ENCODE measurements at regions not wholly inside any gene's neighbourhood (a gene's known extent, or its start where the extent isn't known, plus 50 kb on each side); places are given as distances from the start of the nearest gene placed in this dataset.

DNA sequence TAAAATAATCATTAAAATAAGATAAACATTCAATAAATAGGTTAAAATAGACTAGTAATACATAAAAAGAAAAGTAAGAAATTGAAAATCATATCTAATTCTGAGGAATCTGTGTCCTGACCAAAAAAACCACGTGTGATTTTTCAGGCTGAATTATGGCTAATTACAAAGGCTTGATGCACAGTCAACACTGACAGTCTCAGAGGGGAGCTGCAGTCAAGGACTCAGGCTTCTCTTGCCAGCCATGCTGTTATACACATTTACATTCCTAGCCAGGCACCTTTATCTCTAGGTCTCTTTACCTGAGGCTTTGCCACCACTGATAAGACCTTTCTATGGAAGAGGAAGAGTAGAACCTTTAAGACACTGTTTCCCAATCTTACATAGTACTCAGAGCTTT, 1737.7 kb upstream of the PCDH10 start:
- intact Hi-C loops (cut with micrococcal nuclease; ENCODE audit: unreplicated experiment) = no loop called here
- Histone ChIP-seq H3K4me3 (no peak overlapping the region), H4K20me1 (ENCODE audit: control insufficient read depth, insufficient read depth) (no peaks in the 10 kb centered on the region), H3K4me2 (ENCODE audit: control insufficient read depth, insufficient read depth) (no peak overlapping the region), H3K9ac (ENCODE audit: control insufficient read depth, insufficient read depth, low read length) (no peak overlapping the region), H3K27ac (ENCODE audit: control insufficient read depth, insufficient read depth) (no peak overlapping the region), H3K79me2 (ENCODE audit: control insufficient read depth, insufficient read depth, low read length) (no peaks in the 10 kb centered on the region), H3K27me3 (replicated peaks in 1 of 2; ENCODE audit: control insufficient read depth in 2 of 2, insufficient read depth in 2 of 2, low read length in 1 of 2) (no peaks in the 10 kb centered on the region), H3K9me3 (replicated peaks; ENCODE audit: control insufficient read depth, insufficient read depth, low read length) (no peaks in the 10 kb centered on the region; the same call in 2 of the 3 replicates), H2AFZ (ENCODE audit: control insufficient read depth, low read depth, low read length) (no peak overlapping the region), H3K36me3 (ENCODE audit: control insufficient read depth in 2 of 2, insufficient read depth in 2 of 2, low read length in 1 of 2) (no peaks in the 10 kb centered on the region), H3K4me1 (ENCODE audit: control insufficient read depth, insufficient read depth, low read length) (no peaks in the 10 kb centered on the region)
- no TSS peak for BruUV-seq (replicated peaks)
- ChIA-PET CTCF (no interaction called here), POLR2A (no interaction called here), SMC1A (ENCODE audit: uncharacterized antibody, unreplicated experiment) (no interaction called here), RAD21 (ENCODE audit: unreplicated experiment) (no interaction called here)
- 0% methylated on average over 1 of the region's 1 CpG for WGBS (ENCODE audit: insufficient coverage, insufficient replicate concordance, low lambda C conversion rate, missing lambda C conversion rate)
- TF ChIP-seq SIX5 (IDR thresholded peaks at IDR 0.05; ENCODE audit: low read depth, low read length, severe bottlenecking) = no peak
- TF ChIP-seq PAX5 (IDR thresholded peaks at IDR 0.05; ENCODE audit: borderline replicate concordance, low read depth, low read length) = no peak
- no peak for TF ChIP-seq ESRRA (IDR thresholded peaks at IDR 0.05; ENCODE audit: low read length)
- no peak for TF ChIP-seq CBX5 (IDR thresholded peaks at IDR 0.05; ENCODE audit: low read depth)
- TF ChIP-seq MYB (IDR thresholded peaks at IDR 0.05; ENCODE audit: borderline replicate concordance, low read depth, low read length) = no peak
- no peak for TF ChIP-seq POLR2AphosphoS5 (IDR thresholded peaks at IDR 0.05; ENCODE audit: low read length)
- peak; percentile 19; the same call in 1 of the 2 replicates for TF ChIP-seq MTA2 (IDR thresholded peaks at IDR 0.05; ENCODE audit: low read depth)
- no peak for TF ChIP-seq PML (IDR thresholded peaks at IDR 0.05; ENCODE audit: low read length)
- TF ChIP-seq, protein P1, sequence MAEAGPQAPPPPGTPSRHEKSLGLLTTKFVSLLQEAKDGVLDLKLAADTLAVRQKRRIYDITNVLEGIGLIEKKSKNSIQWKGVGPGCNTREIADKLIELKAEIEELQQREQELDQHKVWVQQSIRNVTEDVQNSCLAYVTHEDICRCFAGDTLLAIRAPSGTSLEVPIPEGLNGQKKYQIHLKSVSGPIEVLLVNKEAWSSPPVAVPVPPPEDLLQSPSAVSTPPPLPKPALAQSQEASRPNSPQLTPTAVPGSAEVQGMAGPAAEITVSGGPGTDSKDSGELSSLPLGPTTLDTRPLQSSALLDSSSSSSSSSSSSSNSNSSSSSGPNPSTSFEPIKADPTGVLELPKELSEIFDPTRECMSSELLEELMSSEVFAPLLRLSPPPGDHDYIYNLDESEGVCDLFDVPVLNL (IDR thresholded peaks at IDR 0.05; ENCODE audit: low read depth, low read length) = no peak
- FAIRE-seq = no peak
- no peak for DNase-seq (ENCODE audit: low read depth, low spot score)
- in situ Hi-C loops (cut with MboI) = no loop called here
- ATAC-seq = no peak

- Histone ChIP-seq H3K4me1 (ENCODE audit: control insufficient read depth, insufficient read depth, low read length) (no peaks in the 10 kb centered on the region), H3K36me3 (ENCODE audit: control insufficient read depth in 2 of 2, insufficient read depth in 2 of 2, low read length in 1 of 2) (no peaks in the 10 kb centered on the region), H3K4me2 (ENCODE audit: control insufficient read depth, insufficient read depth) (no peak overlapping the region), H3K9ac (ENCODE audit: control insufficient read depth, insufficient read depth, low read length) (no peak overlapping the region), H3K27me3 (replicated peaks in 1 of 2; ENCODE audit: control insufficient read depth in 2 of 2, insufficient read depth in 2 of 2, low read length in 1 of 2) (no peaks in the 10 kb centered on the region), H3K27ac (ENCODE audit: control insufficient read depth, insufficient read depth) (no peak overlapping the region), H3K4me3 (no peak overlapping the region), H4K20me1 (ENCODE audit: control insufficient read depth, insufficient read depth) (no peaks in the 10 kb centered on the region), H2AFZ (ENCODE audit: control insufficient read depth, low read depth, low read length) (no peak overlapping the region), H3K79me2 (ENCODE audit: control insufficient read depth, insufficient read depth, low read length) (no peaks in the 10 kb centered on the region), H3K9me3 (replicated peaks; ENCODE audit: control insufficient read depth, insufficient read depth, low read length) (no peaks in the 10 kb centered on the region)
- ChIA-PET POLR2A (no interaction called here), CTCF (no interaction called here), SMC1A (ENCODE audit: uncharacterized antibody, unreplicated experiment) (no interaction called here), RAD21 (ENCODE audit: unreplicated experiment) (no interaction called here)
- intact Hi-C loops (cut with micrococcal nuclease; ENCODE audit: unreplicated experiment) (no loop called here), in situ Hi-C loops (cut with MboI) (no loop called here)
- FAIRE-seq = no peak
- no TSS peak for BruUV-seq (replicated peaks)
- no peak for ATAC-seq
- no peak for DNase-seq (ENCODE audit: low read depth, low spot score)
- WGBS (ENCODE audit: insufficient coverage, insufficient replicate concordance, low lambda C conversion rate, missing lambda C conversion rate) = 11% methylated on average over 3 of the region's 3 CpGs
- TF ChIP-seq POLR2A (IDR thresholded peaks at IDR 0.05; ENCODE audit: low read depth, low read length) (no peak), MAX (IDR thresholded peaks at IDR 0.05; ENCODE audit: low read depth, low read length) (no peak), RUNX3 (IDR thresholded peaks at IDR 0.05; ENCODE audit: low read length) (no peak), SUPT20H (IDR thresholded peaks at IDR 0.05; ENCODE audit: borderline replicate concordance, control insufficient read depth, low read depth, low read length) (no peak), GATAD2B (conservative IDR thresholded peaks at IDR 0.05; ENCODE audit: low read depth) (no peak), MYC (IDR thresholded peaks at IDR 0.05; ENCODE audit: insufficient read depth, insufficient read length, insufficient replicate concordance, low read length, severe bottlenecking) (no peak), ZBED1 (IDR thresholded peaks at IDR 0.05; ENCODE audit: borderline replicate concordance) (no peak), CBX5 (IDR thresholded peaks at IDR 0.05; ENCODE audit: low read depth) (no peak)
- TF ChIP-seq, protein P2, sequence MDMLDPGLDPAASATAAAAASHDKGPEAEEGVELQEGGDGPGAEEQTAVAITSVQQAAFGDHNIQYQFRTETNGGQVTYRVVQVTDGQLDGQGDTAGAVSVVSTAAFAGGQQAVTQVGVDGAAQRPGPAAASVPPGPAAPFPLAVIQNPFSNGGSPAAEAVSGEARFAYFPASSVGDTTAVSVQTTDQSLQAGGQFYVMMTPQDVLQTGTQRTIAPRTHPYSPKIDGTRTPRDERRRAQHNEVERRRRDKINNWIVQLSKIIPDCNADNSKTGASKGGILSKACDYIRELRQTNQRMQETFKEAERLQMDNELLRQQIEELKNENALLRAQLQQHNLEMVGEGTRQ (IDR thresholded peaks at IDR 0.05; ENCODE audit: borderline replicate concordance, low read depth, low read length) = no peak
- TF ChIP-seq, protein P3, sequence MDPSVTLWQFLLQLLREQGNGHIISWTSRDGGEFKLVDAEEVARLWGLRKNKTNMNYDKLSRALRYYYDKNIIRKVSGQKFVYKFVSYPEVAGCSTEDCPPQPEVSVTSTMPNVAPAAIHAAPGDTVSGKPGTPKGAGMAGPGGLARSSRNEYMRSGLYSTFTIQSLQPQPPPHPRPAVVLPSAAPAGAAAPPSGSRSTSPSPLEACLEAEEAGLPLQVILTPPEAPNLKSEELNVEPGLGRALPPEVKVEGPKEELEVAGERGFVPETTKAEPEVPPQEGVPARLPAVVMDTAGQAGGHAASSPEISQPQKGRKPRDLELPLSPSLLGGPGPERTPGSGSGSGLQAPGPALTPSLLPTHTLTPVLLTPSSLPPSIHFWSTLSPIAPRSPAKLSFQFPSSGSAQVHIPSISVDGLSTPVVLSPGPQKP (IDR thresholded peaks at IDR 0.05; ENCODE audit: low read depth, low read length) = no peak
Measured at GRCh38 chr4:131419147-131419546, 1729.9 kb upstream of the PCDH10 start.

Measured in GM12878 (cell line).